Chondrocyte (in vitro differentiated cells): ENCODE measurements at regions not wholly inside any gene's neighbourhood (a gene's known extent, or its start where the extent isn't known, plus 50 kb on each side); places are given as distances from the start of the nearest gene placed in this dataset.

Experiments
- DNase-seq: peaks from one replicate; pipeline ENCODE4 v3.0.0; 2021; ENCODE audit warnings: mixed read lengths, low spot score
- H3K27ac Mint-ChIP-seq: one replicate; pipeline ENCODE4 v1.8.0; 2021; ENCODE audit warnings: mild to moderate bottlenecking, moderate library complexity, mixed read lengths; ENCODE audit not compliant: unreplicated experiment
- H3K27me3 Mint-ChIP-seq: 2 replicates; pipeline ENCODE4 v1.8.0; 2021; ENCODE audit warnings: low read depth, mixed read lengths
- H3K36me3 Mint-ChIP-seq: 2 replicates; pipeline ENCODE4 v1.8.0; 2021; ENCODE audit warnings: low read depth, mixed read lengths
- H3K4me1 Mint-ChIP-seq: 2 replicates; pipeline ENCODE4 v1.8.0; 2021; ENCODE audit warnings: low read depth, mild to moderate bottlenecking, mixed read lengths
- H3K4me3 Mint-ChIP-seq: one replicate; pipeline ENCODE4 v1.8.0; 2021; ENCODE audit warnings: mild to moderate bottlenecking, moderate library complexity, mixed read lengths; ENCODE audit not compliant: unreplicated experiment
- H3K9me3 Mint-ChIP-seq: 2 replicates; pipeline ENCODE4 v1.8.0; 2021; ENCODE audit warnings: low read depth, mixed read lengths
- CTCF ChIP-seq: fragments of 200-600 bp; sonication (generic); IDR thresholded peaks from 2 replicates; pipeline ENCODE4 v1.5.0; 2021; ENCODE audit warnings: antibody characterized with exemption, mild to moderate bottlenecking, moderate library complexity

GRCh38 chr2:242051463-242051862 lies 181.9 kb downstream of the RTP5 start:
- TF ChIP-seq CTCF, result no peak
- Mint-ChIP-seq H3K36me3 (peaks cover 3% of the 10 kb centered on the region), H3K9me3 (peaks cover 5% of the 10 kb centered on the region), H3K4me1 (no peaks in the 10 kb centered on the region), H3K27ac (no peak overlapping the region), H3K4me3 (no peak overlapping the region), H3K27me3 (peaks cover 55% of the 10 kb centered on the region)
- no peak for DNase-seq

- Mint-ChIP-seq H3K36me3 (peaks cover 5% of the 10 kb centered on the region), H3K9me3 (peaks cover 5% of the 10 kb centered on the region), H3K27me3 (peaks cover 64% of the 10 kb centered on the region), H3K4me1 (no peaks in the 10 kb centered on the region), H3K27ac (no peak overlapping the region), H3K4me3 (no peak overlapping the region)
- no peak for TF ChIP-seq CTCF
- peak; percentile 50 for DNase-seq
Measured at GRCh38 chr2:242052421-242052820, 182.9 kb downstream of the RTP5 start.

- H3K36me3 Mint-ChIP-seq, result peaks cover 2% of the 10 kb centered on the region
- DNase-seq, result peak; percentile 67
- H3K4me3 Mint-ChIP-seq, result no peak overlapping the region
- no peak for TF ChIP-seq CTCF
- no peaks in the 10 kb centered on the region for H3K4me1 Mint-ChIP-seq
- no peak overlapping the region for H3K27ac Mint-ChIP-seq
- H3K27me3 Mint-ChIP-seq, result peaks cover 70% of the 10 kb centered on the region
- H3K9me3 Mint-ChIP-seq, result peaks cover 3% of the 10 kb centered on the region
Measured at GRCh38 chr2:242053921-242054320, 184.4 kb downstream of the RTP5 start.

GRCh38 chr2:242054406-242054805 lies 184.9 kb downstream of the RTP5 start:
- Mint-ChIP-seq H3K4me3 (no peak overlapping the region), H3K36me3 (peaks cover 2% of the 10 kb centered on the region), H3K27me3 (peaks cover 68% of the 10 kb centered on the region), H3K27ac (no peak overlapping the region), H3K9me3 (peaks cover 2% of the 10 kb centered on the region), H3K4me1 (no peaks in the 10 kb centered on the region)
- no peak for TF ChIP-seq CTCF
- DNase-seq, result peak; percentile 22

- Mint-ChIP-seq H3K4me3 (no peak overlapping the region), H3K36me3 (peaks cover 2% of the 10 kb centered on the region), H3K4me1 (no peaks in the 10 kb centered on the region), H3K27me3 (peaks cover 65% of the 10 kb centered on the region), H3K9me3 (peaks cover 1% of the 10 kb centered on the region), H3K27ac (no peak overlapping the region)
- no peak for TF ChIP-seq CTCF
- peak; percentile 86 for DNase-seq
Measured at GRCh38 chr2:242054881-242055801, 185.6 kb downstream of the RTP5 start.
